Activated CD8-positive, alpha-beta T cell treated with anti-CD3 and anti-CD28 coated beads, Interleukin-2, amount 10 ng/mL, durations not matched to agents 7 days and 5 days (primary cell): ENCODE measurements at regions not wholly inside any gene's neighbourhood (a gene's known extent, or its start where the extent isn't known, plus 50 kb on each side); places are given as distances from the start of the nearest gene placed in this dataset.

Experiments
- ATAC-seq: fragments of 150-1000 bp; cut with Tn5 transposase; one replicate; pipeline ENCODE4 v1.10.0; 2021; ENCODE audit warnings: moderate library complexity
- CTCF ChIA-PET: fragments of 350-600 bp; sonication (Branson Sonifier 250); formaldehyde crosslinking; loops from one replicate; lab custom pipeline; 2021; ENCODE audit warnings: antibody characterized with exemption; lab: Charles Lee
- POLR2A ChIA-PET: fragments of 350-600 bp; sonication (Branson Sonifier 250); formaldehyde crosslinking; loops from one replicate; lab custom pipeline; 2021; ENCODE audit warnings: antibody characterized with exemption; lab: Charles Lee
- DNase-seq: peaks from one replicate; pipeline ENCODE4 v3.0.0-alpha.2; 2020
- H3K27ac Mint-ChIP-seq: one replicate; pipeline ENCODE4 v1.8.0; 2021; ENCODE audit warnings: mild to moderate bottlenecking, mixed read lengths
- H3K27me3 Mint-ChIP-seq: one replicate; pipeline ENCODE4 v1.8.0; 2021; ENCODE audit warnings: low read depth, mixed read lengths
- H3K36me3 Mint-ChIP-seq: one replicate; pipeline ENCODE4 v1.8.0; 2021; ENCODE audit warnings: low read depth, mixed read lengths
- H3K4me1 Mint-ChIP-seq: one replicate; pipeline ENCODE4 v1.8.0; 2021; ENCODE audit warnings: low read depth, mixed read lengths
- H3K4me3 Mint-ChIP-seq: one replicate; pipeline ENCODE4 v1.8.0; 2021; ENCODE audit warnings: mild to moderate bottlenecking, mixed read lengths
- H3K9me3 Mint-ChIP-seq: one replicate; pipeline ENCODE4 v1.8.0; 2022; ENCODE audit warnings: mixed read lengths; ENCODE audit not compliant: insufficient read depth

GRCh38 chrX:39835241-39835640 is 262.5 kb downstream of the BCOR start:
- ATAC-seq: no peak
- no peaks in the 10 kb centered on the region for H3K9me3 Mint-ChIP-seq
- H3K4me3 Mint-ChIP-seq: no peak overlapping the region
- H3K27ac Mint-ChIP-seq: no peak overlapping the region
- DNase-seq: no peak
- no peaks in the 10 kb centered on the region for H3K4me1 Mint-ChIP-seq
- POLR2A ChIA-PET: no interaction called here
- no peaks in the 10 kb centered on the region for H3K36me3 Mint-ChIP-seq
- CTCF ChIA-PET: interaction anchor here (1.0 to 1.3 kb wide), 2 partner anchors 18 to 633 kb away, joined by 3 read pairs; no protein-coding TSS in a partner anchor
- H3K27me3 Mint-ChIP-seq: no peaks in the 10 kb centered on the region

GRCh38 chrX:39835776-39836175 is 262.0 kb downstream of the BCOR start:
- ATAC-seq (no peak), DNase-seq (no peak)
- Mint-ChIP-seq H3K36me3 (no peaks in the 10 kb centered on the region), H3K4me1 (no peaks in the 10 kb centered on the region), H3K9me3 (no peaks in the 10 kb centered on the region), H3K27me3 (no peaks in the 10 kb centered on the region), H3K4me3 (no peak overlapping the region), H3K27ac (no peak overlapping the region)
- ChIA-PET CTCF (interaction anchor here (1.0 to 1.3 kb wide), 2 partner anchors 17 to 633 kb away, joined by 3 read pairs; no protein-coding TSS in a partner anchor), POLR2A (interaction anchor here (1.1 kb wide), 1 partner anchor 85 kb away, joined by 3 read pairs; no protein-coding TSS in a partner anchor)

DNA sequence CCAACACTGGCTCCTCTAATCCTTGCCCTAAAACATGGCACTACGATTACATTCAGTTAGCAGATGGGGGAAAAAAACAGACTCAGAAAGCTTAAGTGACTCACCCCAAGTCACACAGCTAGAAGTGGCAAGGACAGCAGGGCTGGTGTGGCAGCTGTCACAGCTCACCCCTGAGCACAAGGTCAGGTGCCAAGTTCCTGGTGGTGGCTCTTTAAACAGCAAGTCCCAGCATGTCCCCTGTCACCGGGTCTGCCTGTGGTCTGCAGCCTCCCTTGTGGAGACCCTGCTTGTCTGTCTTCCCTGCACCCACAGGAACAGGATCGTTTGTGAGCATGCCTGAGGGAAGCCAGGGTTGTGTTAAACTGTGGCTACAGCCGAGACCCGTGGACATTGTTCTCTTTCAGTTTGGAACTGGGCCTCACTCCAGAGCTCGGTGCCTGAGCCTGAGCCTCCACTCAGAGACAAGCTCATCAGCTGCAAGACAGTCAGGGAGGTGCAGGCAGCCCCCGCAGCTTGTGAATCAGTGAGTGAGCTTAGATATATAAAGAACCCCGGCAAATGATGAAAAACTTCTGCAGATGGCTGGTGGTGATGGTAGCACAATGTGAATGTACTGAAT is 260.8 kb downstream of the BCOR start:
- Mint-ChIP-seq H3K27me3 (no peaks in the 10 kb centered on the region), H3K4me1 (no peaks in the 10 kb centered on the region), H3K27ac (no peak overlapping the region), H3K4me3 (no peak overlapping the region), H3K36me3 (no peaks in the 10 kb centered on the region), H3K9me3 (no peaks in the 10 kb centered on the region)
- no peak for ATAC-seq
- DNase-seq: no peak
- CTCF ChIA-PET: interaction anchor here (1.0 kb wide), 1 partner anchor 65 kb away, joined by 3 read pairs; no protein-coding TSS in a partner anchor
- POLR2A ChIA-PET: interaction anchor here (1.1 kb wide), 1 partner anchor 86 kb away, joined by 3 read pairs; no protein-coding TSS in a partner anchor

DNA sequence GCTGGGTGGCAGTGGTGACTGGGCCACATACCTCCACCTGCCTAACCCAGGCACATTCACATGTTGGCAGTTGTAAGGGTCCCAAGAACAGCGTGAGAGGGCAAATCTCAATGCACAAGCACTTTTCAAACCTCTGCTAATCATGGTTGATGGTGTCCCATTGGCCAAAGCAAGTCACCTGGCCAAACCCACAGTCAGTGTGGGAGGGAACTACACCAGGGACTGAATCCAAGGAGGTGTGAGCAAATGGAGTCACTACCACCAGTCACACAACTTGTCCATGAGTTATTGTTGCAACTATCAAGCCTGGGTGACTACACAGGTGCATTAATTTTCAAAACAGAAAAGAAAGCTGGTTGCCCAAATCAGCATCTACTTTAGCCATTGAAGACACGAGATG is 260.1 kb downstream of the BCOR start:
- no peak for ATAC-seq
- no peaks in the 10 kb centered on the region for H3K36me3 Mint-ChIP-seq

DNA sequence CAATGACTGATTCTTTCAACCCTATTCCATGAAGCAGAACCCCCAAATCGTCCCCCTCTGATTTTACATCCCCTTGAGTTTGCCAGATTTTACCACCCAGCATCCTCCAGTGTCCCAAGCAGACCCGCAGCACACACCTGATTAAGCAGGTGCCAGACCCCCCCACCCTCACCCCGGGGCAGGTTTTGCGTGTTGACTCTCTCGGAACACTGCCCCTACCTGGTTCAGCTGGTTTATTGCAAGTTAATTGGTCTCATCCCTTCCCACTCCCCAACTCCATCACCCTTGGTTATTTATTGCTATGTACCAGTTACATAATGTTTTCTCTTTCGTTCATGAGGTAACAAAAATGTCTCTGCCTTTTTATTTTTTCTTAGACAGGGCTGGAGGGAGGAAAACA is 258.4 kb downstream of the BCOR start:
- H3K27ac Mint-ChIP-seq: no peak overlapping the region
- POLR2A ChIA-PET: interaction anchor here (1.2 kb wide), 1 partner anchor 15 kb away, joined by 3 read pairs; no protein-coding TSS in a partner anchor
- ATAC-seq: no peak
- CTCF ChIA-PET: interaction anchor here (1.0 kb wide), 1 partner anchor 11 kb away, joined by 3 read pairs; no protein-coding TSS in a partner anchor
- H3K4me1 Mint-ChIP-seq: no peaks in the 10 kb centered on the region
- DNase-seq: no peak
- H3K27me3 Mint-ChIP-seq: no peaks in the 10 kb centered on the region
- H3K36me3 Mint-ChIP-seq: no peaks in the 10 kb centered on the region
- no peak overlapping the region for H3K4me3 Mint-ChIP-seq
- H3K9me3 Mint-ChIP-seq: no peaks in the 10 kb centered on the region

More for the DNA sequence above, 260.1 kb downstream of the BCOR start:
- ChIA-PET POLR2A (interaction anchor here (0.6 kb wide), 1 partner anchor 57 kb away, joined by 4 read pairs; no protein-coding TSS in a partner anchor), CTCF (interaction anchor here (1.1 kb wide), 1 partner anchor 17 kb away, joined by 3 read pairs; no protein-coding TSS in a partner anchor)
- no peak for DNase-seq
- Mint-ChIP-seq H3K9me3 (no peaks in the 10 kb centered on the region), H3K27me3 (no peaks in the 10 kb centered on the region), H3K4me3 (no peak overlapping the region), H3K4me1 (no peaks in the 10 kb centered on the region), H3K27ac (no peak overlapping the region)

GRCh38 chrX:39840133-39840532 is 257.6 kb downstream of the BCOR start:
- Mint-ChIP-seq H3K9me3 (no peaks in the 10 kb centered on the region), H3K4me1 (no peaks in the 10 kb centered on the region), H3K27me3 (no peaks in the 10 kb centered on the region), H3K4me3 (no peak overlapping the region), H3K27ac (no peak overlapping the region), H3K36me3 (no peaks in the 10 kb centered on the region)
- POLR2A ChIA-PET: interaction anchor here (1.2 kb wide), 1 partner anchor 14 kb away, joined by 3 read pairs; no protein-coding TSS in a partner anchor
- no peak for DNase-seq
- ATAC-seq: no peak
- CTCF ChIA-PET: interaction anchor here (1.0 kb wide), 2 partner anchors 10 to 15 kb away, joined by 3 read pairs; no protein-coding TSS in a partner anchor

GRCh38 chrX:39840581-39841093 is 257.1 kb downstream of the BCOR start:
- POLR2A ChIA-PET: interaction anchor here (1.2 kb wide), 1 partner anchor 14 kb away, joined by 3 read pairs; no protein-coding TSS in a partner anchor
- H3K36me3 Mint-ChIP-seq: no peaks in the 10 kb centered on the region
- H3K9me3 Mint-ChIP-seq: no peaks in the 10 kb centered on the region
- CTCF ChIA-PET: interaction anchor here (1.0 kb wide), 1 partner anchor 15 kb away, joined by 3 read pairs; no protein-coding TSS in a partner anchor
- no peaks in the 10 kb centered on the region for H3K27me3 Mint-ChIP-seq
- H3K4me1 Mint-ChIP-seq: no peaks in the 10 kb centered on the region
- no peak overlapping the region for H3K4me3 Mint-ChIP-seq
- no peak overlapping the region for H3K27ac Mint-ChIP-seq
- DNase-seq: no peak
- ATAC-seq: no peak

- Mint-ChIP-seq H3K9me3 (no peaks in the 10 kb centered on the region), H3K27me3 (no peaks in the 10 kb centered on the region), H3K36me3 (no peaks in the 10 kb centered on the region), H3K4me3 (no peak overlapping the region), H3K27ac (no peak overlapping the region), H3K4me1 (no peaks in the 10 kb centered on the region)
- ChIA-PET POLR2A (no interaction called here), CTCF (no interaction called here)
- no peak for ATAC-seq
- no peak for DNase-seq
Observed at GRCh38 chrX:39841604-39842003, 256.2 kb downstream of the BCOR start.

GRCh38 chrX:39842281-39842973 is 255.3 kb downstream of the BCOR start:
- CTCF ChIA-PET: no interaction called here
- Mint-ChIP-seq H3K27ac (no peak overlapping the region), H3K4me3 (no peak overlapping the region), H3K36me3 (no peaks in the 10 kb centered on the region), H3K27me3 (no peaks in the 10 kb centered on the region), H3K9me3 (no peaks in the 10 kb centered on the region), H3K4me1 (no peaks in the 10 kb centered on the region)
- POLR2A ChIA-PET: no interaction called here
- no peak for DNase-seq
- no peak for ATAC-seq

DNA sequence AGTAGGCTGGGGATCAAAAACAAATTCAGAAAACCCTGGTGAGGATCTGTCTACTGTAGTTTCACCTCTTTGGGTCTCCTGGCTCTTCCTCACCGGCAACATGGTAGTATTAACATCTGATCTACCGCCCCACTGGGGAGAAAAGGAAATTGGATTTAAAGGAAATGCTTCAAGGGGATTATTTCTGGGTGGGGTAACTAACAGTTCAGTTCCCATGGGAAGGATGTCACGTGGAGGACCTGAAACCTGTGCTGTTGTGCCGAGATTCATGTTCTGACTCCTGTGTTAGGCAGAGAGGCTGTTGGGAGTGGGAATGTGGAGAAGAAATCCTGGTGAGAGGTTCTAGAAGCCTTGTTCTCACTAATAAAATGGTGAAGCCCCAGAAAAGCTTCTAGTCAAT is 254.4 kb downstream of the BCOR start:
- ChIA-PET POLR2A (no interaction called here), CTCF (no interaction called here)
- no peaks in the 10 kb centered on the region for H3K9me3 Mint-ChIP-seq
- no peak overlapping the region for H3K4me3 Mint-ChIP-seq
- no peak overlapping the region for H3K27ac Mint-ChIP-seq
- DNase-seq (no peak), ATAC-seq (no peak)
- no peaks in the 10 kb centered on the region for H3K27me3 Mint-ChIP-seq
- H3K36me3 Mint-ChIP-seq: no peaks in the 10 kb centered on the region
- no peaks in the 10 kb centered on the region for H3K4me1 Mint-ChIP-seq

DNA sequence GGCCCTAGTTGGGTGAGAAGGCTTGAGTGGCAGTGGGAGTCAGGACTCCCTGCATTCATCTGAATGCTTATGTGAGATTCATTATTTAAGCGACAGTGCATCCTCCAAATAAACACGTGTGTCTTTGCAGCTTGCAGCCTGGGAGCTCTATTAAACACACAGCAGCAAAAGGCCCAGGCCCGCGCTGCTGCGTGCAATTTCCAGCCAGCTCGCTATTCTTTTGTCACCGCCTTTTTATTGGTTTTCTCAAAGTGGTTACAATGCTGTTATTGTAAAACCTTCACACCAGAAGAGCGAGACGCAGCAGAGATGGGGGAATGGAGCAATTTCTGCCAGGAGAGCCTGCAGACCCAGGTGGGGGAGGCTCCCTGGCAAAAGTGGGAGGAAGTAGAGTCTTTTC is 252.5 kb downstream of the BCOR start:
- Mint-ChIP-seq H3K9me3 (no peaks in the 10 kb centered on the region), H3K27me3 (no peaks in the 10 kb centered on the region), H3K36me3 (peaks cover 5% of the 10 kb centered on the region), H3K4me1 (peaks cover 4% of the 10 kb centered on the region), H3K27ac (no peak overlapping the region), H3K4me3 (no peak overlapping the region)
- ATAC-seq: no peak
- CTCF ChIA-PET: no interaction called here
- no peak for DNase-seq
- POLR2A ChIA-PET: no interaction called here

DNA sequence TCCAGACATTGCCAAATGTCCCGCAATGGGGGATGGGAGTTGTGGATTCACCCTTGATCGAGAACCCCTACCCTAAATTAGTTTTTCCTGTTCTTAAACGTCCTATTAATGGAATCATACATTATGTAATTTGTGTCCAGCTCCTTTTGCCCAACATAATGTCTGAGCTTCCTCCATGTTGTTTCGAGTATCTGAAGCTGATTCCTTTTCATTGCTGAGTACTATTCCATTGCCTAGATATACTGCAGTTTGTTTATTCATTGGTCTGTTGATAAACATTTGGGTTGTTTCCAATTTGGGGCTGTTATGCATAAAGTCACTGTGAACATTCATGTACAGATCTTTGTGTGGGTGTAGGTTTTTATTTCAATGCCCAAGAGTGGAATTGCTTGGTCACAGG is 251.3 kb downstream of the BCOR start:
- Mint-ChIP-seq H3K27ac (no peak overlapping the region), H3K9me3 (no peaks in the 10 kb centered on the region), H3K4me3 (no peak overlapping the region), H3K27me3 (no peaks in the 10 kb centered on the region), H3K4me1 (peaks cover 16% of the 10 kb centered on the region), H3K36me3 (peaks cover 7% of the 10 kb centered on the region)
- ChIA-PET CTCF (no interaction called here), POLR2A (no interaction called here)
- DNase-seq (no peak), ATAC-seq (no peak)
